IMR-90 (cell line): ENCODE measurements at regions not wholly inside any gene's neighbourhood (a gene's known extent, or its start where the extent isn't known, plus 50 kb on each side); places are given as distances from the start of the nearest gene placed in this dataset.

Source experiments
- ATAC-seq: fragments of 200-7000 bp; cut with Tn5 transposase; 2 replicates; pipeline ENCODE4 v1.9.1; 2020; ENCODE audit warnings: low read depth, mild to moderate bottlenecking, moderate library complexity
- BruUV-seq: library from RNA; stranded (reverse); fragments of 400-500 nt; replicated peaks from 2 replicates; lab custom pipeline; 2021; lab: Mats Ljungman, UMichigan
- CTCF ChIA-PET: fragments of 300-600 bp; formaldehyde crosslinking; extraction: SDS; loops from one replicate; lab custom pipeline; 2021; ENCODE audit warnings: antibody characterized with exemption; lab: Yijun Ruan, JAX
- POLR2A ChIA-PET: fragments of 300-600 bp; sonication (Branson Sonifier 250); formaldehyde crosslinking; loops from one replicate; lab custom pipeline; 2022; ENCODE audit warnings: antibody characterized with exemption; ENCODE audit not compliant: unreplicated experiment; lab: Charles Lee
- DNase-seq: peaks from one replicate; pipeline ENCODE4 v3.0.0; 2013
- H2AFZ ChIP-seq: replicated peaks from 2 replicates; pipeline ENCODE3; 2013; ENCODE audit warnings: low read length, mild to moderate bottlenecking; ENCODE audit not compliant: poor library complexity
- H2AK5ac ChIP-seq: 2 replicates; pipeline ENCODE4 v1.6.1; 2013; ENCODE audit warnings: low read depth, low read length, inconsistent platforms
- H2AK9ac ChIP-seq: replicated peaks from 2 replicates; pipeline ENCODE3; 2013; ENCODE audit warnings: mild to moderate bottlenecking, low read depth, low read length, moderate library complexity; ENCODE audit not compliant: poor library complexity
- H2BK120ac ChIP-seq: 2 replicates; pipeline ENCODE4 v1.6.1; 2013; ENCODE audit warnings: low read depth, low read length, inconsistent platforms
- H2BK15ac ChIP-seq: 3 replicates; pipeline ENCODE4 v1.6.1; 2013; ENCODE audit warnings: low read depth, low read length, inconsistent platforms
- H2BK20ac ChIP-seq: 2 replicates; pipeline ENCODE4 v1.6.1; 2013; ENCODE audit warnings: low read depth, mild to moderate bottlenecking, inconsistent platforms, low read length, moderate library complexity
- H2BK5ac ChIP-seq: 2 replicates; pipeline ENCODE4 v1.6.1; 2013; ENCODE audit warnings: mild to moderate bottlenecking, low read depth, low read length, inconsistent platforms; ENCODE audit not compliant: poor library complexity, severe bottlenecking
- H3K14ac ChIP-seq: replicated peaks from 2 replicates; pipeline ENCODE4 v1.6.1; 2013; ENCODE audit warnings: low read depth, low read length, inconsistent platforms
- H3K18ac ChIP-seq: 2 replicates; pipeline ENCODE4 v1.6.1; 2013; ENCODE audit warnings: low read depth, low read length, control low read depth
- H3K23ac ChIP-seq: 2 replicates; pipeline ENCODE4 v1.6.1; 2013; ENCODE audit warnings: low read depth, low read length, inconsistent platforms
- H3K27ac ChIP-seq: 2 replicates; pipeline ENCODE4 v1.5.1; 2013; ENCODE audit warnings: mild to moderate bottlenecking, control low read depth, low read length; ENCODE audit not compliant: insufficient read depth
- H3K27me3 ChIP-seq: 2 replicates; pipeline ENCODE4 v1.6.1; 2013; ENCODE audit warnings: low read length; ENCODE audit not compliant: control insufficient read depth, insufficient read depth
- H3K36me3 ChIP-seq: 2 replicates; pipeline ENCODE4 v1.6.1; 2013; ENCODE audit warnings: low read length, mixed read lengths; ENCODE audit not compliant: control insufficient read depth, insufficient read depth
- H3K4ac ChIP-seq: 2 replicates; pipeline ENCODE4 v1.6.1; 2013; ENCODE audit warnings: low read depth, low read length, inconsistent platforms
- H3K4me1 ChIP-seq: 2 replicates; pipeline ENCODE4 v1.6.1; 2013; ENCODE audit warnings: low read length, mixed read lengths; ENCODE audit not compliant: control insufficient read depth, insufficient read depth
- H3K4me2 ChIP-seq: 2 replicates; pipeline ENCODE4 v1.6.1; 2013; ENCODE audit warnings: low read depth, mild to moderate bottlenecking, control low read depth, low read length, moderate library complexity
- H3K4me3 ChIP-seq: 2 replicates; pipeline ENCODE4 v1.5.1; 2013; ENCODE audit warnings: low read depth, mild to moderate bottlenecking, control low read depth, low read length, moderate library complexity; ENCODE audit not compliant: insufficient read depth
- H3K56ac ChIP-seq: 2 replicates; pipeline ENCODE4 v1.6.1; 2013; ENCODE audit warnings: low read length, inconsistent platforms; ENCODE audit not compliant: insufficient read depth; ENCODE audit errors: extremely low read depth
- H3K79me1 ChIP-seq, 2 experiments: 2 replicates each; pipeline ENCODE4 v1.6.1; 2013; ENCODE audit warnings: low read length in 2 of 2, inconsistent platforms in 1 of 2, low read depth in 1 of 2
- H3K9ac ChIP-seq: 2 replicates; pipeline ENCODE4 v1.6.1; 2013; ENCODE audit warnings: low read depth, low read length, control low read depth
- H3K9me1 ChIP-seq: 2 replicates; pipeline ENCODE4 v1.6.1; 2013; ENCODE audit warnings: low read length, inconsistent platforms; ENCODE audit not compliant: insufficient read depth
- H3K9me3 ChIP-seq: 2 replicates; pipeline ENCODE4 v1.6.1; 2013; ENCODE audit warnings: low read length; ENCODE audit not compliant: control insufficient read depth, insufficient read depth
- H4K20me1 ChIP-seq: 2 replicates; pipeline ENCODE4 v1.6.1; 2013; ENCODE audit warnings: low read length, inconsistent platforms; ENCODE audit not compliant: insufficient read depth
- H4K5ac ChIP-seq: 2 replicates; pipeline ENCODE4 v1.6.1; 2013; ENCODE audit warnings: mild to moderate bottlenecking, low read depth, low read length, control low read depth
- H4K8ac ChIP-seq, 2 experiments: 2 replicates each; pipeline ENCODE4 v1.6.1; 2013; ENCODE audit warnings: low read depth in 2 of 2, low read length in 2 of 2, control low read depth in 1 of 2, inconsistent platforms in 1 of 2
- H4K91ac ChIP-seq: 2 replicates; pipeline ENCODE4 v1.6.1; 2013; ENCODE audit warnings: low read depth, low read length, inconsistent platforms; ENCODE audit not compliant: insufficient read depth
- CEBPB ChIP-seq: IDR thresholded peaks from 2 replicates; pipeline ENCODE4 v1.6.1; 2012; ENCODE audit warnings: low read depth, low read length, improper control_type of control experiment
- CHD1 ChIP-seq: IDR thresholded peaks from 2 replicates; pipeline ENCODE4 v1.6.1; 2012; ENCODE audit warnings: low read depth, low read length, improper control_type of control experiment
- CTCF ChIP-seq: conservative IDR thresholded peaks from 2 replicates; pipeline ENCODE4 v1.5.1; 2012; ENCODE audit warnings: mild to moderate bottlenecking, low read depth, low read length, improper control_type of control experiment
- ELK1 ChIP-seq: fragments of 150-350 bp; IDR thresholded peaks from 2 replicates; pipeline ENCODE4 v1.6.1; 2016; ENCODE audit warnings: low read depth, mild to moderate bottlenecking, low read length, moderate library complexity, borderline replicate concordance
- FOS ChIP-seq: fragments of 150-350 bp; IDR thresholded peaks from 2 replicates; pipeline ENCODE4 v1.6.1; 2016; ENCODE audit warnings: low read depth, low read length
- MAZ ChIP-seq: IDR thresholded peaks from 2 replicates; pipeline ENCODE4 v1.6.1; 2012; ENCODE audit warnings: low read depth, mild to moderate bottlenecking, low read length, improper control_type of control experiment, moderate library complexity, borderline replicate concordance
- MXI1 ChIP-seq: IDR thresholded peaks from 2 replicates; pipeline ENCODE4 v1.6.1; 2012; ENCODE audit warnings: low read depth, mild to moderate bottlenecking, low read length, moderate library complexity, borderline replicate concordance
- NFE2L2 ChIP-seq: fragments of 150-350 bp; IDR thresholded peaks from 2 replicates; pipeline ENCODE4 v1.6.1; 2016; ENCODE audit warnings: low read depth, mild to moderate bottlenecking, low read length
- RAD21 ChIP-seq: IDR thresholded peaks from 2 replicates; pipeline ENCODE4 v1.6.1; 2012; ENCODE audit warnings: low read length, improper control_type of control experiment
- RCOR1 ChIP-seq: IDR thresholded peaks from 2 replicates; pipeline ENCODE4 v1.6.1; 2012; ENCODE audit warnings: mild to moderate bottlenecking, low read length, improper control_type of control experiment; ENCODE audit not compliant: insufficient replicate concordance
- RFX5 ChIP-seq: IDR thresholded peaks from 2 replicates; pipeline ENCODE4 v1.8.0; 2012; ENCODE audit warnings: low read depth, mild to moderate bottlenecking, low read length, moderate library complexity
- WGBS, 2 experiments: methylation state at CpG; one replicate each; pipeline versions ENCODE4 v1.1.5 to v1.1.7; 2013; ENCODE audit warnings: missing lambda C conversion rate in 2 of 2; ENCODE audit not compliant: insufficient read length in 1 of 2; ENCODE audit errors: extremely low coverage in 2 of 2; 5-methylcytosine and 5-hydroxymethylcytosine counted together
- dilution Hi-C: fragments of 300-500 bp; cut with HindIII; formaldehyde crosslinking; loops from one replicate; pipeline ENCODE4 v1.14.3; 2018; ENCODE audit warnings: low sequenced_read_pairs; ENCODE audit not compliant: unreplicated experiment
- in situ Hi-C: fragments of 300-500 bp; cut with MboI; formaldehyde crosslinking; loops from 3 replicates; pipeline ENCODE4 v1.14.3; 2019; ENCODE audit warnings: low sequenced_read_pairs, inconsistent platforms, mixed read lengths
- intact Hi-C: fragments of 100-400 bp; cut with micrococcal nuclease; formaldehyde crosslinking; loops from 2 replicates; pipeline ENCODE4 v1.10.0; 2022

- Histone ChIP-seq H2AFZ (no peak overlapping the region), H3K4me1 (no peaks in the 10 kb centered on the region), H3K9ac (no peak overlapping the region), H3K14ac (no peak overlapping the region), H2AK5ac (no peak overlapping the region), H4K20me1 (no peaks in the 10 kb centered on the region), H2BK120ac (no peak overlapping the region), H3K9me1 (no peaks in the 10 kb centered on the region), H4K5ac (no peak overlapping the region), H3K79me1 (no peaks in the 10 kb centered on the region), H2BK15ac (no peak overlapping the region), H3K9me3 (no peaks in the 10 kb centered on the region), H2BK5ac (no peak overlapping the region), H2BK20ac (no peak overlapping the region), H4K91ac (no peak overlapping the region), H3K4me2 (no peak overlapping the region), H3K27ac (no peak overlapping the region), H3K56ac (no peak overlapping the region), H3K4me3 (no peak overlapping the region), H3K4ac (no peak overlapping the region), H3K36me3 (no peaks in the 10 kb centered on the region), H3K18ac (no peak overlapping the region), H3K23ac (no peak overlapping the region), H3K27me3 (peaks cover 17% of the 10 kb centered on the region), H4K8ac (no peak overlapping the region), H2AK9ac (no peak overlapping the region)
- POLR2A ChIA-PET = no interaction called here
- TF ChIP-seq NFE2L2 (no peak), FOS (no peak), CHD1 (no peak), MAZ (no peak), CTCF (no peak), RFX5 (no peak), RCOR1 (no peak), RAD21 (no peak), MXI1 (no peak), ELK1 (no peak), CEBPB (no peak)
- no peak for DNase-seq
- ATAC-seq = no peak
- in situ Hi-C loops (no loop called here), intact Hi-C loops (no loop called here), dilution Hi-C loops (no loop called here)
- CTCF ChIA-PET = no interaction called here
- no CpG with 5 or more reads among the region's 3 CpGs for WGBS, 2 experiments
- no TSS peak for BruUV-seq
Observed at GRCh38 chr11:11117730-11118129, 235.3 kb downstream of the CSNK2A3 start.
